Activated naive CD4-positive, alpha-beta T cell treated with anti-CD3 and anti-CD28 coated beads for 36 hours (primary cell): ENCODE measurements at regions not wholly inside any gene's neighbourhood (a gene's known extent, or its start where the extent isn't known, plus 50 kb on each side); places are given as distances from the start of the nearest gene placed in this dataset.

ENCODE experiments used
- CTCF ChIA-PET: fragments of 350-600 bp; sonication (Branson Sonifier 250); formaldehyde crosslinking; loops from one replicate; lab custom pipeline; 2021; ENCODE audit warnings: antibody characterized with exemption; lab: Charles Lee
- DNase-seq: peaks from one replicate; pipeline ENCODE4 v3.0.0-alpha.2; 2020
- H3K27ac Mint-ChIP-seq: one replicate; pipeline ENCODE4 v1.8.0; 2021; ENCODE audit warnings: mild to moderate bottlenecking, mixed read lengths
- H3K27me3 Mint-ChIP-seq: one replicate; pipeline ENCODE4 v1.8.0; 2021; ENCODE audit warnings: low read depth, mixed read lengths
- H3K36me3 Mint-ChIP-seq: one replicate; pipeline ENCODE4 v1.8.0; 2021; ENCODE audit warnings: low read depth, mixed read lengths
- H3K4me1 Mint-ChIP-seq: one replicate; pipeline ENCODE4 v1.8.0; 2021; ENCODE audit warnings: low read depth, mixed read lengths
- H3K4me3 Mint-ChIP-seq: one replicate; pipeline ENCODE4 v1.8.0; 2021; ENCODE audit warnings: mild to moderate bottlenecking, moderate library complexity, mixed read lengths
- H3K9me3 Mint-ChIP-seq: one replicate; pipeline ENCODE4 v1.8.0; 2021; ENCODE audit warnings: mixed read lengths
- intact Hi-C: fragments of 100-400 bp; cut with micrococcal nuclease; formaldehyde crosslinking; loops from one replicate; pipeline ENCODE4 v1.15.1; 2023

DNA sequence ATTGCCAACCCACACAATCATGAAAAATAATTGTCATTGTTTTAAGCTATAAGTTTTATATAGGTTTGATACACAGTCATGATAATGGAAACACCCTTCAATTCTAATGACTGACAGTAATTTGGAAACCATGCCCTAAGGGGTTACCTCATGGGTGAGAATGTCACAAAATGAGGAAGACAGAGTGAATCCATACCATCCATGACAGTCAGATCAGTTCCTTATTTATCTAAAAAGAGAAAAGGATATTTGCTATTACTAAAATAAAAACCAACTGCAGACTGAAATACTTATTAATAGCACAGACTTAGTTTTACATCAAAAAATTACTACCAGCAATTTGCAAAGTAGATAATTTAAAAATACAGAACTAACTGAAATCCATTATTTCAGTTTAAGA is 437.8 kb downstream of the UTRN start:
- intact Hi-C loops: no loop called here
- CTCF ChIA-PET: interaction anchor here (0.6 kb wide), 1 partner anchor 13 kb away, joined by 3 read pairs; no protein-coding TSS in a partner anchor
- Mint-ChIP-seq H3K36me3 (peaks cover 8% of the 10 kb centered on the region), H3K4me1 (peaks cover 22% of the 10 kb centered on the region), H3K4me3 (no peak overlapping the region), H3K27me3 (no peaks in the 10 kb centered on the region), H3K9me3 (no peaks in the 10 kb centered on the region), H3K27ac (no peak overlapping the region)
- no peak for DNase-seq

DNA sequence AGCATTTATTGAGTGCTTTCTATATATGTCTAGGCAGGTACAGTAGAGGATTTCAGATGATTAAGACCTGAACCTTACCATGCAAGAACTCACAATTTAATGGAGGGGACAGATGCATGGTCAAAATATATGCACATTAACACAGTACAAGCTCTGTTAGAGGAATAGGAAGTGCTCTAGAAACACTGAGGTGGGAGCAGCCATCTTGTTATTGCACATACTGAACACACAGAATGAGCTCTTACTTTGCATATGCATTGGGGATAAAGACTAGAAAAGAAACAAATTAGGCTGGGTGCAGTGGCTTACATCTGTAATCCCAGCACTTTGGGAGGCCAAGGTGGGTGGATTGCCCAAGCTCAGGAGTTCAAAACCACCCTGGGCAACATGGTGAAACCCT is 438.3 kb downstream of the UTRN start:
- intact Hi-C loops: no loop called here
- H3K27me3 Mint-ChIP-seq: no peaks in the 10 kb centered on the region
- CTCF ChIA-PET: interaction anchor here (0.6 to 0.7 kb wide), 2 partner anchors 12 to 40 kb away, joined by 3 read pairs; no protein-coding TSS in a partner anchor
- H3K9me3 Mint-ChIP-seq: no peaks in the 10 kb centered on the region
- H3K36me3 Mint-ChIP-seq: peaks cover 8% of the 10 kb centered on the region
- peaks cover 20% of the 10 kb centered on the region for H3K4me1 Mint-ChIP-seq
- H3K27ac Mint-ChIP-seq: no peak overlapping the region
- no peak for DNase-seq
- no peak overlapping the region for H3K4me3 Mint-ChIP-seq

DNA sequence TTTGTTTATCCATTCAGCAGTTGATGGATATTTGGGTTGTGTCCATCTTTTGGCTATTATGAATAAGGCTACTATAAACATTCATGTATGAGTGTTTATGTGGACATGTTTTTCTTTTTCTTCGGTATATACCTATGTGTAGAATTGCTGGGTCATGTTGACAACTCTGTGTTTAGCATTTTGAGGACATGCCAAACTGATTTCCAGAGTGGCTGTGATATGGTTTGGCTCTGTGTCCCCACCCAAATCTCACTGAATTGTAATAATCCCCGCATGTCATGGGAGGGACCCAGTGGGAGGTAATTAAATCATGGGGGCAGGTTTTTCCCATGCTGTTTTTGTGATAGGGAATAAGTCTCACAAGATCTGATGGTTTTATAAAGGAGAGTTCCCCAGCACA is 439.7 kb downstream of the UTRN start:
- CTCF ChIA-PET: no interaction called here
- Mint-ChIP-seq H3K27me3 (no peaks in the 10 kb centered on the region), H3K4me3 (no peak overlapping the region), H3K4me1 (peaks cover 20% of the 10 kb centered on the region), H3K27ac (no peak overlapping the region), H3K9me3 (no peaks in the 10 kb centered on the region), H3K36me3 (peaks cover 7% of the 10 kb centered on the region)
- DNase-seq: no peak
- intact Hi-C loops: no loop called here

DNA sequence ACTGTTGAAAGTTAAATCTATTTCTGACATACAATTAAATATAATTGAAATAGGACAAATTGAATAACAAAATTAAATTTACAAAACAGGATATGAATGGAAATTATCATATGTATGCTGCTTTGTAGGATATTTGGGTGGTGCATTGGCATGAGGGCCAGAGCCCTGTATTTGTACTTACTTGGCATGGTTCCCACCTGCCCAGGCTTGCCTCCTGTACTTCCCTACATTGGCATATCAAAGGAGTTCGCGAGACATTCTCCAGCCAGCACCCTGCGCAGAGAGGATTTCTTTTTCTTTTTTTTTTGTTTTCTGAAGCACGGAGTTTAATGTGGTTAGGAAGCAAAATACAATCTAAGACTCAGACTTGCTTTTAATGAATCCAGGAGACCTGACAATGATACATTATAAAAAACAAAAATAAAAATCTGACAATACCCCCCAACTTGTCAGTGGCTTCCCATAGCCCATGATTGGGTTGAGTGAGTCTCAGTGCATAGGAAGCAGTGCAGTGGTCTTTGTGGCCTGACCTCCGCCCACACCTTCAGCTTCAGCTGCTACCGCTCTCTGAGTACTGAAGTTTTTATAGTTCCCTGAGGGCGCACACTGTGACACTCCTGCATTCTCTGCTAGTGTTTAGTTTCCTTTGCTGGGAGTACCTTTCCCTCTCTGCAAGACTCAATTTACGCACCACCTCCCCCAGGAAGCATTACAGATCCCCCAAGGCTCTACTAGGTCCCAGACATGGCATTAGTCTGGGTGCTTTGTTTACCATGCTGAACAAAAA is 440.8 kb downstream of the UTRN start:
- no peaks in the 10 kb centered on the region for H3K27me3 Mint-ChIP-seq
- CTCF ChIA-PET: interaction anchor here (1.7 kb wide), 1 partner anchor 10 kb away, joined by 4 read pairs; no protein-coding TSS in a partner anchor
- DNase-seq: no peak
- no peak overlapping the region for H3K4me3 Mint-ChIP-seq
- intact Hi-C loops: no loop called here
- peaks cover 20% of the 10 kb centered on the region for H3K4me1 Mint-ChIP-seq
- peaks cover 6% of the 10 kb centered on the region for H3K36me3 Mint-ChIP-seq
- H3K9me3 Mint-ChIP-seq: no peaks in the 10 kb centered on the region
- no peak overlapping the region for H3K27ac Mint-ChIP-seq

DNA sequence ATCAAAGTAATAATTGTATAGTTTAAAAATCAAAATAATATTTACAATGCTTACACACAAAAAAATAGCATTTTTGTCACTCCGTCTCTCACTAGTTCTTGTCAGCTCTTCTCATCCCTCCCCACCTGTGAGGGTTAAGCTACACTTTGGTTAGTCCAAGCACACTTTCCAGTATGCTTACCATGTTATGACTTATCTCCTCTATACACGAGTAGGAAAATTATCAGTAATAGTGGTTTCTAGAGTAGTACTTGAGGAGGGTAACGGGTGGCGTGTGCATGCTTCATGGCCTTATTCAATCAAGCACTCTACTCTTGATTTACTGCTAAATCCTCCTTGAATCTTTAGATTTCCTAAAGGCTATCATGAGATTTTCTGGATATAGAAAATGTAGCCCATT is 443.7 kb downstream of the UTRN start:
- Mint-ChIP-seq H3K4me3 (no peak overlapping the region), H3K9me3 (no peaks in the 10 kb centered on the region), H3K4me1 (peaks cover 15% of the 10 kb centered on the region), H3K27me3 (no peaks in the 10 kb centered on the region), H3K27ac (no peak overlapping the region), H3K36me3 (peaks cover 13% of the 10 kb centered on the region)
- CTCF ChIA-PET: interaction anchor here (0.7 kb wide), 1 partner anchor 1158 kb away, joined by 3 read pairs; no protein-coding TSS in a partner anchor
- DNase-seq: no peak
- intact Hi-C loops: no loop called here

DNA sequence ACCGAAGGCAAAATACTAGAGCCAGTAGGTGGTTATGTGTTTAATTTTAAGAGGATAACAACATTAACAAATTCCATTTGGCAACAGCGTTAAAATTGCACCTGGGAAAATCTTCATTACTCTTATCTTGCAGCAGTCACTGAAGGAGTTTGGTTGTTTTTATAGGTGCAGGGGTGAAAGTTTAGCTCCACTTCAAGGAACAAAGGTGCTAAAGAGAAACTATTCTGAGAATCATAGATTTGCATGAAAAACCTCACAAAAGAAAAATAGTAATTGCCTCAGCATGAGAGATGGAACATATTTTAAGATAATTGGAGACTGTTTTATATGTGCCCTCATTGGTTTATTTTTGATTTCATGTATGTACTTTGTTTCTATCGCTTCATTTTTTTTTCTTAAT is 444.4 kb downstream of the UTRN start:
- H3K9me3 Mint-ChIP-seq: no peaks in the 10 kb centered on the region
- intact Hi-C loops: no loop called here
- peaks cover 12% of the 10 kb centered on the region for H3K36me3 Mint-ChIP-seq
- CTCF ChIA-PET: no interaction called here
- H3K4me3 Mint-ChIP-seq: no peak overlapping the region
- DNase-seq: no peak
- no peak overlapping the region for H3K27ac Mint-ChIP-seq
- H3K27me3 Mint-ChIP-seq: no peaks in the 10 kb centered on the region
- H3K4me1 Mint-ChIP-seq: peaks cover 15% of the 10 kb centered on the region

DNA sequence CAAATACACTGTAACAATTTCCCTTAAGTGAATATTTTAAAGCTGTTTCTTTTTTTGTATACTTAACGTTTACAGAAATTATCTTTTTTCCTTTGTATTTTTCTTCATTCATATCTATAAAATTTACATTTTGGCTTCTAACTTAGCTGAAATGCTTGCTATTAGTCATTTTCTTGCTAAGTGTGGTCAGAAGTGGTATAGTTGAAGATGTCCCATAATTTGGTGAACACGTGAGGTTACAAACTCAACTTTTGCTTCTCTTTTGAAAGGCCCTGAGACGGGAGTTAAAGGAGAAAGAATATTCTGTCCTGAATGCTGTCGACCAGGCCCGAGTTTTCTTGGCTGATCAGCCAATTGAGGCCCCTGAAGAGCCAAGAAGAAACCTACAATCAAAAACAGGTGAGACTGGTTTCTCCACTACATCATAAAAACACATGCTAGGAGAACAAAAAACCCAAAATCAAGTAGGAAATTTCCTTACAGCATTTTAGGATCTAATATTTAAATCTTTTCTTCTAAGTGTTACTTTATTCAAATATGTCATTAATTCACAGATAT is 445.0 kb downstream of the UTRN start:
- H3K4me3 Mint-ChIP-seq: no peak overlapping the region
- H3K36me3 Mint-ChIP-seq: peaks cover 11% of the 10 kb centered on the region
- H3K4me1 Mint-ChIP-seq: peaks cover 8% of the 10 kb centered on the region
- CTCF ChIA-PET: no interaction called here
- H3K9me3 Mint-ChIP-seq: no peaks in the 10 kb centered on the region
- H3K27ac Mint-ChIP-seq: no peak overlapping the region
- no peak for DNase-seq
- no peaks in the 10 kb centered on the region for H3K27me3 Mint-ChIP-seq
- intact Hi-C loops: no loop called here

DNA sequence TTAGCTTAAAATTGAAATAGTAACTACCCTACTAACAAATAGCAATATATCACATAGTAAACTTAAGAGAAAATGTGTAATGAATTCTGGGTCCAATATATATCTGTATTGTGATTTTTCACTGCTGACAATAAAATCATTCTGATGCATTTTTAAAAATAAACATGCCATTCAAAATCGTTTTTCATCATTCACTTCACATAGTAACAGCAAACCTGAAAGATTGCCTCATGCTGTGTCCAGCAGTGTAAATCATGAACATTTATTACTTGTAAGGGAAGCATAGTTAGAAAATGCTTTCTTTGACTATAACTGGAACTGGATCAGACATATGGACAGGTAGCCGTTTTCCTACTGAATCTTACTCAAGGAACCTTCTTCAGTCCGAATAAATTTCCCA is 446.1 kb downstream of the UTRN start:
- Mint-ChIP-seq H3K9me3 (no peaks in the 10 kb centered on the region), H3K27me3 (no peaks in the 10 kb centered on the region), H3K4me3 (no peak overlapping the region), H3K4me1 (peaks cover 2% of the 10 kb centered on the region), H3K36me3 (peaks cover 11% of the 10 kb centered on the region), H3K27ac (no peak overlapping the region)
- intact Hi-C loops: no loop called here
- no peak for DNase-seq
- CTCF ChIA-PET: no interaction called here

GRCh38 chr6:144736763-144737162 is 451.6 kb downstream of the UTRN start:
- DNase-seq: no peak
- H3K27me3 Mint-ChIP-seq: no peaks in the 10 kb centered on the region
- intact Hi-C loops: no loop called here
- CTCF ChIA-PET: no interaction called here
- no peaks in the 10 kb centered on the region for H3K4me1 Mint-ChIP-seq
- H3K36me3 Mint-ChIP-seq: peaks cover 13% of the 10 kb centered on the region
- no peak overlapping the region for H3K27ac Mint-ChIP-seq
- H3K4me3 Mint-ChIP-seq: no peak overlapping the region
- H3K9me3 Mint-ChIP-seq: no peaks in the 10 kb centered on the region

GRCh38 chr6:144737998-144738397 is 452.9 kb downstream of the UTRN start:
- CTCF ChIA-PET: interaction anchor here (0.6 kb wide), 1 partner anchor 116 kb away, joined by 3 read pairs; no protein-coding TSS in a partner anchor
- no peaks in the 10 kb centered on the region for H3K4me1 Mint-ChIP-seq
- H3K36me3 Mint-ChIP-seq: peaks cover 11% of the 10 kb centered on the region
- intact Hi-C loops: no loop called here
- no peaks in the 10 kb centered on the region for H3K9me3 Mint-ChIP-seq
- H3K4me3 Mint-ChIP-seq: no peak overlapping the region
- no peaks in the 10 kb centered on the region for H3K27me3 Mint-ChIP-seq
- no peak overlapping the region for H3K27ac Mint-ChIP-seq
- no peak for DNase-seq

DNA sequence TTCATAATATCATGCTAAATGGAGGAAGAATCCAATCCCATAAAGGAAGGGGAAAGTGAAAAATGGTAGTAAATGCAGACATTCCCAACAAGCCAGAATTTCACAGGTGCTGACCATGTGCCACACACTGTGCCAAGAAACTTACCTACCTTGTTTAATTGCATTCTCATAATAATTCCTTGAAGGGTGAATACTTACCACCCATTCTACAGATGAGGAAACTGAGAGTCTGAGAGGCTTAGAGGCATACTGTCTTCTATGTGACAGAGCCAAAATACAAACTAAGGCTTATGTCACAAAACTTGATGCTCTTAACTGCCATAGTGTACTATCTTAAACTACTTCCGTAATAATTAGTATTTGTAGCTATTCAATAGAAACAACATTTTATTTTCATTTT is 454.7 kb downstream of the UTRN start:
- peaks cover 10% of the 10 kb centered on the region for H3K36me3 Mint-ChIP-seq
- CTCF ChIA-PET: no interaction called here
- H3K4me3 Mint-ChIP-seq: no peak overlapping the region
- no peak overlapping the region for H3K27ac Mint-ChIP-seq
- H3K27me3 Mint-ChIP-seq: no peaks in the 10 kb centered on the region
- H3K9me3 Mint-ChIP-seq: no peaks in the 10 kb centered on the region
- DNase-seq: no peak
- H3K4me1 Mint-ChIP-seq: no peaks in the 10 kb centered on the region
- intact Hi-C loops: no loop called here

GRCh38 chr6:144741659-144742058 is 456.5 kb downstream of the UTRN start:
- Mint-ChIP-seq H3K4me3 (no peak overlapping the region), H3K36me3 (peaks cover 7% of the 10 kb centered on the region), H3K4me1 (no peaks in the 10 kb centered on the region), H3K27ac (no peak overlapping the region), H3K9me3 (no peaks in the 10 kb centered on the region), H3K27me3 (no peaks in the 10 kb centered on the region)
- CTCF ChIA-PET: no interaction called here
- intact Hi-C loops: no loop called here
- no peak for DNase-seq

DNA sequence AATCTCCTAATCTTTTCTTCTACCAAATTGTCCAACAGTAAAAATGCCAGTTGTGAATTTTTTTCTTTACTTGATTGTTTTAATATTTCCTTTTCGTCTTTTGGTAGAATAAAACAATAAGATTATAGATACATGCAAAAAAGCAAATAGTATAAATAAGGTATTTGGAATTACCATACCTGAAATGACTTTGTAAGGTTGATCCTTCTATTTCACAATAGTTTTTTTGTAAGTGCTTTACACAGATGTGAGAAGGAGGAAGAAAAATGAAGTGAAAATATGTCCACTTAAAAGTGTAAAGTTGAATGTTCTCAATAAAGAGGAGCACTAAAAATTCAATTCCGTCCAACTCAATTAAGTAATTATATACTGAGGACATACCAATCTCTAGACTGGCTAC is 457.6 kb downstream of the UTRN start:
- CTCF ChIA-PET: no interaction called here
- no peaks in the 10 kb centered on the region for H3K27me3 Mint-ChIP-seq

More for the DNA sequence above, 457.6 kb downstream of the UTRN start:
- no peak for DNase-seq
- H3K4me3 Mint-ChIP-seq: no peak overlapping the region
- intact Hi-C loops: no loop called here
- H3K4me1 Mint-ChIP-seq: no peaks in the 10 kb centered on the region
- no peaks in the 10 kb centered on the region for H3K9me3 Mint-ChIP-seq
- no peak overlapping the region for H3K27ac Mint-ChIP-seq
- peaks cover 1% of the 10 kb centered on the region for H3K36me3 Mint-ChIP-seq
